Posterior cingulate gyrus (tissue), 11 donors: ENCODE measurements at regions not wholly inside any gene's neighbourhood (a gene's known extent, or its start where the extent isn't known, plus 50 kb on each side); places are given as distances from the start of the nearest gene placed in this dataset.

Experiments used
- DNase-seq, 10 donors: peaks; one replicate each; pipeline versions ENCODE4 v3.0.0 to v3.0.0-alpha.2; 2020 to 2021; ENCODE audit warnings: mixed read lengths in 3 of 10
- intact Hi-C: fragments of 100-400 bp; cut with DNase I; formaldehyde crosslinking; loops from one replicate; pipeline ENCODE4 v1.15.1; 2023

DNA sequence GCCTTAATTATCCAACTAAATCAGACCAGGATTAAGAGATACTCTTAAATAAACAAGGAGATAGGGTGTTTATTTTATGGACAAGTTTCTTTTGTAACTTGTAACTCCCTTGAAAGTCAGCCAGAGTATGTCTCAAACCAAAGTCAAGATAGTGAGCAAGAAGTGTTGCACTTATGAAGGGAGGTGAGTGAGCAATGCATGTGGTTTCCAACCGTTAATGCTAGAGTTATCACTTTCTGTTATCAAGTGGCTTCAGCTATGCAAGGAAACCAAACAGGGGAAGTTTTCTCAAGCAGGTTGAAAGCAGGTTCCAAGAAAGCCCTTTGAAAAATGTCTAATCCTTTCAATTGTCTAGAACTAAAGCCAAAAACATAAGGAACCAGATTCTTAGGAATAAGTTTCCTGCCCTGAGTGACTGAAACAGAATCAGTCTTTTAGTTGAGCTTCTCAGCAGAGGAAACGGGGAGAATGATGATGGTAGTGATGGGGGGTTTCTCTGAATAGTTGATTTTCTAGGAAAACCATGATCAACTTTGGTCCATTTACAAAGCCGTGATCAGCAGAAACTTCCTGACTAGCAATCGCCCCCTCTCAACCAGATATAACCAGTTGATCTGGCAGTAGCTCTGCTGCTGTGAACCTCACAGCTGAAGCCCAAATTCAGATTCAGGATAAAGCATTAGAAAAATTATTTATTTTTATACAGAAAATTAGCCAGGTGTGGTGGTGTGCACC, 128.4 kb downstream of the DAD1 start:
- intact Hi-C loops: no loop called here
- no peak for DNase-seq

DNA sequence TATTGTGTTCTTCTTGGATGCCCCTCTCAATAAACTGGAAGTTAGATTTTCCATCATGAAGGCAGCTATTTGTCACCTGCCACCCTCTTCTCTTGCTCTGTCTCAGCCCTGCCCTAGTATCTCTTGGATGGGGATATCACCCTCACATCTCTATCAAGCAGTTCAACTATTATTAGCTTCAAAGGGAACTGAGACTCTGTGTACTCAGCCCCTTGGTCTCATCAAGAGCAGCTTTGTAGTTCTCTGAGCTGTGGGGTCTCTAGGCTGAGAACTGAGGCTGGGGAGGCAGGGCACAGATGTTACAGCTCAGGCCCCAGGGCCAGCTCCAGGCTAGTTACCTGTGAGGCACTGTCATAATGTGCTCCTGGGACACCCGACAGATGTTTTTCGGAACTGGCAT, 130.3 kb downstream of the DAD1 start:
- DNase-seq: no peak
- intact Hi-C loops: no loop called here

DNA sequence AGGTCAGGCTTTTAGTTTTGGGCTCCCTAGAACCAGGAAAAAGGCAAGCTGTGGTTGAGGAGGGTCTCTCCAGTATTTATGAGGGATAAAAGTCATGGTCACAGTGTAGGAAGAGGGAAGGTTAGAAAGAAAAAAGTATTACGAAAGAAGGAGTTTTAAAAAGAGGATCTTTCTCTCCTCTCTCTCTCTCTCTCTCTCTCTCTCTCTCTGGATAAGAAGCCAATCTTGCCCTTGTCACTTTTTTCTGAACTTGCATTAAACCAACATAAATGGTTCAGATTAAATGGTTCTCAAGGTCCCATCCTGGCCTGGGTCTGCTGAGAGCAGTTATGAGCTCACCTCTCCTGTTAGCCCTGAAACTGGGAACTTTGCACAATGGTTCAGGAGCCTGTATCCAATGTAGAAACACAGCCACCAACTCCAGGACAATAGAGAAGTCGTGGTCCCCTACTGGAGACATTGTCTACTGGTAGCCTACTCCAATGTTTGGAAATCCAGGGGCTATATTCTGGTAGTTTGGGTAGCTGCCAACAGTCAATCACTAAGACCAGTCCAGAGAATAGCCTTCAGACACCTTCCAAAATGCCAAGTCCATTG, 131.9 kb downstream of the DAD1 start:
- intact Hi-C loops: no loop called here
- DNase-seq: no peak

DNA sequence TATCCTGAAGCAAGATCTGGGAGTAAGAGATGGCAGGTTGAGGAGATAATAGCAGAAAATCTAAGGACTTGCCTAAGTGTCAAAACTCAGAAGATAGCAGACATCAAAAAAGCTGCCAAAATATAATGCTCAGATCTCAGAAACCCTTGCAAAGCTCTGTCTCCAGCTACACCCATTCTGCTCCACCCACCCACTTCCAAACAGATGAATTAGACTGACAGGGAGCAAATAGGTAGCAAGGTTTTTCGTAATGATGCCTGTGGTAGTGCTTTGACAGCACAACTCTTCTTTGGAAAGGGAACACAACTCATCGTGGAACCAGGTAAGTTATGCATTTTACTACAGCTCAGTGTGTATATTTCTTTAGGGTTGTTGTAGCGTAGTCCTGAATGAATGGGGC, 132.6 kb downstream of the DAD1 start:
- intact Hi-C loops: no loop called here
- no peak for DNase-seq

DNA sequence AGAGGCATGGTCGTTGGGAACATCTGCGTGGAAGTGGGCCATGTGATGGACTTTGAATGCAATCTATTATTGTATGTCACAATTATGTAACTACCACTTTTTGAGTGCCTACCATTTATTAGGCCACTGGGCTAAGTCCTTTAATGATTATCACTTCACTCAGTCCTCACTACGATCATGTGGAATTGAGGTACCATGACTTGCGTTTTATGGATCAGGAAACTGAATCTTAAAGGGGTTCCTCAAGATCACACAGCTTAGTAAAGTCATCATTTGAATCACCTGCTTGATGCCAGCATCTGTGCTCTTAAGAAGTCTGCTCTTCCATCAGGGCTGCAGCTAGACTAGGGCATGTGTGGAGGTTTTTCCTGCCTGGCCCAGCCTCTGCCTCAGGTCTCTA, 136.7 kb downstream of the DAD1 start:
- DNase-seq: no peak
- intact Hi-C loops: no loop called here

DNA sequence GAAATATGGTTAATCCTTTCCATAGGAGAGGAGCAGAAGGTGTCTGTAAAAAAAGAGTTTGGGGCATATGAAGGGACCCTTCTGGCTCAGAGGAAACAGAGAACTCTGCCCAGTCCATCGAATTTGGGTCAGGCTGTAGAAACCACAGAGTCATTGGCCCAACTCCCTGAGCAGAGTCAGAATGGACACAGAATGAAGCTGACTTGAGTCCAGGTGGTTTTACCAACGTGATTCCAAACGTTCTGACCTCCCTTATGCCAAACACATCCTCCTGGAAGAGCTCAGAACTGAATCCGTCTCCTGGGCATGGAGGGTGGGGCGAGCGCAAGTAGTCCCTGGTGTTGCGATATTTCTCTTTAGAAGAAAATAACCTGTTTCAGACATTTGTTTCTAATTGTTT, 138.8 kb downstream of the DAD1 start:
- intact Hi-C loops: no loop called here
- DNase-seq: no peak

DNA sequence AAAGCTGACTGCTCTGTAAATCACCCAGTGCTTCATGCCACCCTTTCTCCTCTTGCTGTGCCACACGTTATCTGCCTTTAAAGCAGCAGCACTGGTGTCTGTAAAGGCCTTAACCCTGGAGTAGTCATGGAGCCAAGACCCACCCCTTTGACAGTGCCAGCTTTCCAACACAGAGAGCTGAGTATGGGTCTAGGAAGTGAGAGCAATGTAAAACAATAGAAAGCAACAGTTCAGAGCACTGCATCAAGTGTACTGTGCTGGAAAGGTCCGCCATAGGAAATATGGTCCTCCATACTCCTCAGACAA, 139.5 kb downstream of the DAD1 start:
- DNase-seq: no peak
- intact Hi-C loops: no loop called here

DNA sequence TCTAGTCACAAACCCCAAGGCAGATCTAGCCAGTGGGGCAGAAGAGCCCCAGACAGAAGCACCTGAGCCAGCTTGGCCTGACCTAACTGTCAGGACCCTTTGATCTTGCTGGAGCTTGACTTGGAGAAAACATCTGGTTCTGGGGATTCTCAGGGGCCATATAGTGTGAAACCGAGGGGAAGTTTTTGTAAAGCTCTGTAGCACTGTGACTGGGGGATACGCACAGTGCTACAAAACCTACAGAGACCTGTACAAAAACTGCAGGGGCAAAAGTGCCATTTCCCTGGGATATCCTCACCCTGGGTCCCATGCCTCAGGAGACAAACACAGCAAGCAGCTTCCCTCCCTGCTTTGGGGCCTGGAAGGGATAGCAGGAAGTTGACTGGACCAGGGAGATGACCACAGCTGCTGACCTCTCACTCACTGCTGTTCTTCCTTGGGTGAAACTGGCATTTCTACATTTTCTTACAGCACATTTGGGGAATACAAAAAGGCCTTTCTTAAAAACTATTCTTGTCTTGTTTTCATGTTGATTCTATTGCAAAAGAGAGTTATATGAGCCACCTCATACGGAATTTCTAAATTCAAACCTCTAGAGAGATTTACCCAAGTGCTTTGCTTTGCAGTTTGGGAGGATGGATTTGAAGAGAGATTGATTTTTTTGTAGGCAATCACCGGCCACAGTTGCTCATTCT, 140.0 kb downstream of the DAD1 start:
- no peak for DNase-seq
- intact Hi-C loops: no loop called here

DNA sequence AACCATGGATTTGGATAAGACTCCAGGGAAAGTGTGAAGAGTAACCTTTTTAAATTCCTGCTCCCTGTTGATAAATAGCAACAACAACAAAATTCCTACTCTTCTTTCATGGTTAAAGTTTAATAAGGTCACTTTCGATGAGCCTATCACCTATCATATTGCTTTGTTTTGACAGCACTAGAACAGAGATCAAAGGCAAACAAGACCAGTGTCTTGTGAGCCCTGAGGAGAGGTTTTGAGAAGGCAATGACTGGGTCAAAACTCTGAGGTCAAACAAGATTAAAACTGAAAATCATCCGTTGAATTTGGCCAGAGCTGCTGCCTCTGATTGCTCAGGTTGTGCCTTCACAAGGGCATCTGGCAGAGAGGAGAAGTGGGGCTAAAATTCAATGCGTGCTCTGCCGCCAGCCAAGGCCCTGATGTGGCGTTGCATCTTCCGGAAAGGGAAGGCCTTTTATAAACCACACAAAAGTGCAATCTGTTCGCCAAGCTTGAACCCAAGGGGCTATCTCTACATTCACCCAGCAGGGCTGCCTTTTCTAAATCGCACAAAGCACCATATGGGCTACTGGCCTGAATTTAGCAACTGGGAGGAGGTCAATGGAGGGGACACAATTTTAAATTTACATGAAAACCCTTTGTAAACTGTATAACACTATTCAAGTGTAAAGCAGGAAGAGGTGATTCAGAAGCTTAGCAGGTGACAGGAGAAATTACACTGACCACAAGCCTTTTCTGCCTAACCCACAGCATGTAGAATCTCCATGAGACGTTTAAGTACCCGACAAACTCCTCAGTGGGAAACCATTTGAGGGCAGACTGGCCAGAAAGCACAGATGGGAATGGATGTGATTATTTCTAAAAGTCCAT, 140.8 kb downstream of the DAD1 start:
- intact Hi-C loops: no loop called here
- peak in 1 of 10 donors; percentile 63 for DNase-seq

DNA sequence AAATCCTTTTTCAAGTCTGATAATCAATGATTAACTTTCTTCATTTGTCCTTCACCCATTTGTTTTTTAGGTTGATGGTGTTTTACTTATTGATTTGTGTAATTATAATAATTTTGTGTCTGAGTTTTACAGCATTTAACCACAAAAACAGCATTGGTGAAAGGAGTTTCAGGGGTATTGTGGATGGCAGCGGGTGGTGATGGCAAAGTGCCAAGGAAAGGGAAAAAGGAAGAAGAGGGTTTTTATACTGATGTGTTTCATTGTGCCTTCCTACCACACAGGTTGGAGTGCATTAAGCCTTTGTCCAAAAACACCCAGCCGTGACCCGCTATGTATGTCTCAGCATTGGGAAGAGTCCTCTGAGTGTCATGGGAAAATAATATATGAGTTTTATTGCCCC, 150.3 kb downstream of the DAD1 start:
- no peak for DNase-seq
- intact Hi-C loops: no loop called here

DNA sequence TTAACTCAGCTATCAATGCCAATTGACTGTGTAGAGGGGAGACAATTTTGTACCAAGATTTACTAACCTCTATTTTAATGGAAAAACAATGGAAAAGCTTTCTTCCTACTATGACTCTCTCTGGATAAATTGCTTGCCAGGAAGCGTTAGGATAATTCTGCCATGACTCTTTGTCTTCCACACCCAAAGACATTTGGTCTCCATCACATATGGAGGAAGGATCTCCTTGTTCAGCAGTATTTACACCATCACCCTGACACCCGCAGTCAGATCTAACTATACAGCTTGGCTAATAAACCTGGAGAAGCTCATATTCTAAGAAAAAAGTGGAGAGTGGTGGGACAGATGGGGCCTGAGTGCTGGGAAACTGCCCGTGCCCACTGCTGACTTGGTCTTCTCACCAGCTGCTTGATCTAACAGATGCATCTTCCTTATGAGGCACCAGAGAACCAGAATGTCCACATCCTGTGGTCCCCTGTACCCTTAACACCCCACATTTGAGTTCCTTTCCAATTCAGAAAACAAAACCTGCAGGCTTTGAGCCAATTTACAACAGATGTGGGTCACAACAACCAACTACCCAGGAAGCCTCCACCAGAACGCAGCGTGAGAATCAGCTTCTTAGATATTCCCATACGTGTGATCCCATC, 154.0 kb downstream of the DAD1 start:
- intact Hi-C loops: no loop called here
- DNase-seq: no peak

DNA sequence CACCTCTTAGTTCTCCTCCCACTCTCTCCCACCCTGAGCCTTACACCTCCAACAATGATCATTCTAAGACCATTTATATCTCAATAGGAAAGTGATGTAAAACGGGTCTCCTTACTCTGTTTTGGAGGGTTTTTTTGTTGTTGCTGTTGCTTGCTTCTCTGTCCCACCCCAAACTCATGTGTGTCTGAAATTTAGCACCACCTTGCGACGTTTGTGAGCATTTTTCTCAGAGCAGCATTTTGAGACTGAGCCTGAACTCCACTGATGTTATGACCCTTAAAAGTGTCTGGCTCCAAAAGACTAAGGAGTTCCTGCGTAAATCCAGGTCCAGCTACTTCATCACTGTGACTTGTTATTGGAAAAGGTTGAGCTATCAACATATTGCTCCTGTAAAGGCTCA, 155.0 kb downstream of the DAD1 start:
- intact Hi-C loops: no loop called here
- DNase-seq: no peak

DNA sequence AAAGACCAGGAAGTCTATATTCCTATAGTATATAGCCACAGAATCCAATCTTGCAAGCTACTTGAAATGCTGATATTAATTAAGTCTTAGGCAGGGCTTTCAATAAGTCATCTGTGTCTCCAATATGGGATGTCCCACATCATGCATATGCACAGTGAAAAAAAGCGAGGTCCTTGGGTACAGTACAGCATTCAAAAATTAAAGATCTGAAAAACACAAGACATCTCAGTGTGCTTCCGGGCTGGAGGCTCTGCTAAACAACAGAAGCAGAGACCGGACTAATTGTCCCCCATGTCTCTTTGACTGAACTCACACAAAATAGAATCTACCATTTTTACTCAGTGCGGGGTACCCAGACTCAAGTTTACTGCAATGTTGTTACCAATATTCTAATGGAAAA, 156.0 kb downstream of the DAD1 start:
- DNase-seq: no peak
- intact Hi-C loops: no loop called here

DNA sequence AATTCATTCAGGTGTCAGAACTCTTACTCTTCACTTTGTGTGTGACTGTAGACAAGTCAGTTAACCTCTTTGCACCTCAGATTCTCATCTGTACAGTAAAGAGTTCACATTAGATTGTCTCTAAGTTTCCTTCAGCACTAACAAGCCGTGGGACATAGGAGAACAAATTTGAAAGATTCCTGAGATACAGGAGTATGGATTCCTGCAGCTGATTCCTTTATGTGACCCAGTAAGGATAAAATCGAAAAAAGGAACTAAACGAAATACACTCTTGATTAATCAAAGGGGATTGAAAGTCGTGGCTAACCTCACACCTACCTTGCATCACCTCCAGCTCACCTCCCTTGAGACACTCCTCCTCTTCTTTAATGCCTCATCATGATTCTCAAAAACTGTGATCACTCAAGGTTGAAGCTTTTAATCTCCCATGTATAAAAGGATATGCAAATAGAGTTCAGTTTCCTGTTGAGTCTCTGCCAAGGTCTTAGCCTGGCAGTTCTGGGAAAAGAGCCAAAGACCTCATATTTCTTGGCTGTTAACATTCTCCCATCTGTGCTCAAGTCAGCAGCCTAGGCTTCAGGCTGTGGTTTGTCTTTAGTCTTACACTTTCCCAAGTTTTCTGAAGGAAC, 156.6 kb downstream of the DAD1 start:
- intact Hi-C loops: no loop called here
- DNase-seq: no peak

DNA sequence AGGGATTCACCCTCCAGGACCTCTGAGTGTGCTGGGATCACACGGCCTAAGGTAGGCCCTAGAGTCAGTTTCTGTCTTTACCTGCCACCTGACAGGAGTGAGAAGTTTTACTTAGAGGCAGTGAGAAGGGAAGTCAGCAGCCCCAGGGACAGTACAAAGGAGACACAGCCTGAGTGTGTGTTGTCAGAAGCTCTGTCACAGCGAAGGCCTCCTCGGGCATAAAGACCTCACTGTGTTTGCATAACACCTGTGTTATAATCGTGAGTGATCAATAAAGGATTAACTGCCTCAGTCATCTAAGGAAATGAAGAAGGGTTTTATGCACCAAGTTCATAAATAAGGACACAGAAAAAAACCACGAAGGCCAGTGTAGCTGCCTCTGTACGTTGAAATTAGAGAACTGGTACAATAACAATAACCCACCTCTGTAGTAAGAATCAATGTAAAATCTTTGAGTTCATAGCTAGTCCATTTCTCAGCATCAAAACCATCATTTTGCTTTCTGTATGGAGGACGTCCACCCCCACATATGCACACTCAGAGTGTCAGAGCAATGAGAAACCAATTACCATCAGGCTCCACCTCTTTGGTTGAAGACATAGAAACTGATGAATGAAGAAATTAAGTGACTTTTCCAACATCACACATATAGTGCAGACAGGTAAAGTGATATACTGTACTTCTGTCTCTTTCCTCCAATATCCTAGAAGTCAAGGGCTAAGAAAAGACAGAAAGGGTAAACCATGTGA, 159.3 kb downstream of the DAD1 start:
- DNase-seq: no peak
- intact Hi-C loops: no loop called here

DNA sequence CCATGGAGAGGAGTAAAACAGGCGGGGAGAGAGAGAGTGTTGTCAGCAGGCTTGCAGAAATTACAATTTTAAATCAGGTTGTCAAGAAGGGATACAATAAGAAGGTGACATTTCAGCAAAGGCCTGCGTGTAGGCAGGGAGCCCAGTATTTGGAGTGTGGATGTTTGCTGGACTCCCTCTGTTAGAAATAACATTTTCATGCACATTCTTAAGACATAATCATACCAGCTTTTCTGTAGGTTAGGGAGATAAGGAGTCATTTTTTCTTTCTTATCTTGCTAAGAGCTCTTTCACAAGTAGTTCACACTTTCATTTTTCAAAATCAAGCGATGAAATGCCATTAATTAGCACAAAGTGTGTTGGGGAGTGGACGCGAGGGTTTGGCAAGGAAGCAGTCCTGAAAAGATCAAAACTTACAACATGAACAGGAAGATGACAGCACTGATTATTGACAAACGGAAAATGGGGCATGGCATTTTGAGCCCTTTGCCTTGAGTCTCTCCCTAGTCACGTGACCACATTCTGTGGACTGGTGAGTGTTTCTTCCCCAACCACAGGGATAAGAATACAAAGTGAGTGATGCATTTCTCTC, 160.2 kb downstream of the DAD1 start:
- intact Hi-C loops: no loop called here
- no peak for DNase-seq

DNA sequence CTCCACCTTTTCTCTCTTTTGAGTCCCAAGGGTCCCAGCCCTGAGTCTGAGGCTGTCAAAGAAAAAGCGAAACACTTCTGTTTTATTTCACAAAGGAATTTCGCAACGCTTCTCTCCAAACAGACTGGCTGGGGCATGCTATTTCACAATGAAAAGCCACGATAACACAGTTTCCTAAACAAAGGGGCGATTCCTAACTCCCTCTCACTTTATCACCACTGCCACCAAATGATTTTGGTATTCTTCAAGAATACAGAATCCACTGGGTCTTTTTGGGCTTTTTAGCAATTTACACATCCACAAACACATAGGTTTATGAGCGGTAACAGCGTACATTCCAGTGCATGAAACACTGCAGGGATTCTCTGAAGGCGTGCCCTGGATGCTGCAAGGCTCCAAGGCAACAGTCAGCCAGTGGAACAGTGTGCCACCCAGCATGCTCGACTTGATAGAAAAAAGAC, 161.2 kb downstream of the DAD1 start:
- no peak for DNase-seq
- intact Hi-C loops: no loop called here

DNA sequence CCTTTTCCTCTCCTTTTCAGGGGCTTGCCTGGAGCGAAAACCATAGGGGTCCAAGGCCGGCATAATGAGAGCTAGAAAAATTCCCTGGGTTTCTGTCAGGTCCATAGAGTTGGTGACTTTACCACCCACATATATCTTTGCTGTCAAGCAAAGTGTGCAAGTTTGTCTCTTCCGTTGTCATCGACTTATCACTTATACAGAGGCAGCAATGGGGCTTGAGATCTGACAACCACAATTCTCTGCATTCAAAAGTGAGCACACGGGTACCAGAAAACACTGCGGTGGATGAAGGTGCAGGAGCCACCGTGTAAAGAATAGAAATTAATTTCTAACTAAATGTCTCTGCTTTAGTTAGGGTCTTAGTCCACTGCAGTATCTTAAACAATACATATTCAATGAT, 162.3 kb downstream of the DAD1 start:
- no peak for DNase-seq
- intact Hi-C loops: no loop called here

DNA sequence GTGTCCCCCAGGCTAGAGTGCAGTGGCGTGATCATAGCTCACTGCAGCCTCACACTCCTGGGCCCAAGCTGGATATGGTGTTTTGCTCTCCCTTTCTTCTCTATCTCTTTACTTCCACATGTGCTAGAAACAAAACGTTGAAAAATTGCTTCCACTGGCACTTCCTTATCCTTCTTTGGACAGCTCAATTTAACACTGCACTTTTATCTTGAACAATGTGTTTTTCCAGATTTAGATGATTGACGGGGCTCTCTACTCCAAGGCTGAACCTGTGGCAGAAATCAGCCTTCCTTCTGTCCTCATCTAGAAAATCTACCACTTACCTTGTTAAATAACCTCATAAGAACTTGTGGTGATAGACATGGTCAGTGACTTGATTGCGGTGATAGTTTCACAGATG, 165.1 kb downstream of the DAD1 start:
- no peak for DNase-seq
- intact Hi-C loops: no loop called here
